Mesothelial cell of epicardium (in vitro differentiated cells): ENCODE measurements at regions not wholly inside any gene's neighbourhood (a gene's known extent, or its start where the extent isn't known, plus 50 kb on each side); places are given as distances from the start of the nearest gene placed in this dataset.

Experiments used
- DNase-seq, 2 experiments: peaks; one replicate each; pipeline ENCODE4 v3.0.0; 2021; ENCODE audit warnings: low spot score in 2 of 2; ENCODE audit not compliant: unreplicated experiment in 2 of 2
- H3K27ac Mint-ChIP-seq: 2 replicates; pipeline ENCODE4 v1.8.0; 2021; ENCODE audit warnings: mixed read lengths
- H3K27me3 Mint-ChIP-seq: 2 replicates; pipeline ENCODE4 v1.8.0; 2021; ENCODE audit warnings: low read depth, mixed read lengths
- H3K36me3 Mint-ChIP-seq: 2 replicates; pipeline ENCODE4 v1.8.0; 2021; ENCODE audit warnings: mixed read lengths
- H3K4me1 Mint-ChIP-seq: 2 replicates; pipeline ENCODE4 v1.8.0; 2021; ENCODE audit warnings: mixed read lengths
- H3K4me3 Mint-ChIP-seq: 2 replicates; pipeline ENCODE4 v1.8.0; 2021; ENCODE audit warnings: mild to moderate bottlenecking, moderate library complexity, mixed read lengths
- H3K9me3 Mint-ChIP-seq: 2 replicates; pipeline ENCODE4 v1.8.0; 2021; ENCODE audit warnings: mixed read lengths
- TF ChIP-seq, protein P1 (sequence below): fragments of 200-600 bp; sonication (generic); IDR thresholded peaks from one replicate; pipeline ENCODE4 v1.5.0; 2021; ENCODE audit warnings: antibody characterized with exemption; ENCODE audit not compliant: unreplicated experiment

DNA sequence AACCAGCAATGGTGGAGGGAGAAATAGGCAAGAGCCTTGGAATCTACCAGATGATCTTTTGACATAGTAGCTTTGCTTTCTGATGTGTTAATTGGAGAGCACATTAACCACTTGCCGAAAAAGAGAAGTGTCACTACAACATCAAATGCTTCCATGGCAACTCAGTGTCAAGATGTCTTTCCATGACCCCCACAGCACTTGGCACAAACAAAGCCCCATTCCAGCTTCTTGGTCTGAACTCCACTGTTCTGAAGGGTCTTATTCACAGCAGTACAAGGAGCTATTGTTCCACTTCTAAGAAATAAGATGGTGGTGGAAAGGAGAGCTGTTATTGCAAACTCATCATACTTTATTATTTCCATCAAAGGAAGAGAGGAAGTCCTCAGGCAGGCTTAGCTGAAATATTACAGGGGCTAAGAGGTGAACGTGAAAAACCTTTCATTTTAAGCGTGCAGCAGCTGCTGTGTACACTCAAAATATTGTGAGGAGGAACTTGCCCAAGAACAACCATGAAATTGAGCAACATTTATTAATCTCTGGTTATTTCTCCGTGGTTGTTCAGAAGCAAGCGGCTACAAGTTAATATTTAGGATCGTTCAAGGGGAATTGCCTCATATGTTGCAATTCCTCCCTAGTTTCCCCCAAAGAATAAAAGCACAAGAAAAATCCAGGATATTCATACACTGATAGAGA lies 354.8 kb upstream of the CELF2 start:
- Mint-ChIP-seq H3K27ac (no peak overlapping the region), H3K4me1 (peaks cover 10% of the 10 kb centered on the region), H3K27me3 (peaks cover 13% of the 10 kb centered on the region), H3K36me3 (no peaks in the 10 kb centered on the region), H3K4me3 (no peak overlapping the region), H3K9me3 (peaks cover 6% of the 10 kb centered on the region)
- DNase-seq, result no peak
- TF ChIP-seq, protein P1, sequence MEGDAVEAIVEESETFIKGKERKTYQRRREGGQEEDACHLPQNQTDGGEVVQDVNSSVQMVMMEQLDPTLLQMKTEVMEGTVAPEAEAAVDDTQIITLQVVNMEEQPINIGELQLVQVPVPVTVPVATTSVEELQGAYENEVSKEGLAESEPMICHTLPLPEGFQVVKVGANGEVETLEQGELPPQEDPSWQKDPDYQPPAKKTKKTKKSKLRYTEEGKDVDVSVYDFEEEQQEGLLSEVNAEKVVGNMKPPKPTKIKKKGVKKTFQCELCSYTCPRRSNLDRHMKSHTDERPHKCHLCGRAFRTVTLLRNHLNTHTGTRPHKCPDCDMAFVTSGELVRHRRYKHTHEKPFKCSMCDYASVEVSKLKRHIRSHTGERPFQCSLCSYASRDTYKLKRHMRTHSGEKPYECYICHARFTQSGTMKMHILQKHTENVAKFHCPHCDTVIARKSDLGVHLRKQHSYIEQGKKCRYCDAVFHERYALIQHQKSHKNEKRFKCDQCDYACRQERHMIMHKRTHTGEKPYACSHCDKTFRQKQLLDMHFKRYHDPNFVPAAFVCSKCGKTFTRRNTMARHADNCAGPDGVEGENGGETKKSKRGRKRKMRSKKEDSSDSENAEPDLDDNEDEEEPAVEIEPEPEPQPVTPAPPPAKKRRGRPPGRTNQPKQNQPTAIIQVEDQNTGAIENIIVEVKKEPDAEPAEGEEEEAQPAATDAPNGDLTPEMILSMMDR, result no peak

DNA sequence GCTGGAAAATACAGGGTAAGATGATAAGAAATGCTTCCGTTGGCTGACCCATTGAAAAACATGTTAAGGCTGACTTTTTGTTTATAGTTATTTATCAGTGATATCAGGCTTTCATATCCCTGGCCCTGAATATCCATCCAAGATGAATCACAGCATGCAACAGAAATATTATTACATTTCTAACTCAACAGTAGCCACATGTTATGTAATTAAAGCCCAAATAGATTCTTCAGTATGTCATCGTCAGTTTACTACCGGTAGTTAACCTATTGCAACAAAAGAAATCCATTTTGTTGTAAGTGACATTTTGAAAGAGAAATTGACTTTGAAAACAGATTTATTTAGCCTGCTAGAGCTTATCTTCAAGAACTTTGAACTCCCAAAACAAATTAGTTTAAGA lies 354.1 kb upstream of the CELF2 start:
- Mint-ChIP-seq H3K9me3 (peaks cover 6% of the 10 kb centered on the region), H3K36me3 (no peaks in the 10 kb centered on the region), H3K4me3 (no peak overlapping the region), H3K27me3 (peaks cover 13% of the 10 kb centered on the region), H3K27ac (no peak overlapping the region), H3K4me1 (peaks cover 9% of the 10 kb centered on the region)
- DNase-seq, result no peak
- TF ChIP-seq, protein P1, result no peak

DNA sequence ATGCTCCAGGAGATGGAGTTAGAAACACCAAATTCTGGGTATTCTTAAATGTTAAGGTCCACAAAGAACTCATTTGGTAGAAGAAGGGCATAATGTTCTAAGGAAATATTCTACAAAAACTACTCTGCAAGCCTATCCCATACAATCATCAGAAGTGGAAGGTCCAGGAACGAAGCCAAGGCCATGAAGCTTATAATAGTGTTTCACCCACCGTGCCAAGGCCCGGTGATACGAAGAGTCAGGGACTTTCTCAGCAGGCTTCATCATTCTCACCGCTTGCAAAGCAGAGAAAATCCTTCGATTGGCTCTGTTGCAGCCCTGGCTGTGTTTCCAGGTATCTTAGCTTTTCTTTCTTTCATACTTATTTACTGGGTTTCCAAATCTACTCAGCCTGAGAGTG lies 351.9 kb upstream of the CELF2 start:
- H3K27me3 Mint-ChIP-seq, result peaks cover 15% of the 10 kb centered on the region
- no peak for DNase-seq
- H3K36me3 Mint-ChIP-seq, result no peaks in the 10 kb centered on the region
- no peaks in the 10 kb centered on the region for H3K9me3 Mint-ChIP-seq
- TF ChIP-seq, protein P1, result no peak
- H3K27ac Mint-ChIP-seq, result no peak overlapping the region
- H3K4me1 Mint-ChIP-seq, result peaks cover 8% of the 10 kb centered on the region
- H3K4me3 Mint-ChIP-seq, result no peak overlapping the region

DNA sequence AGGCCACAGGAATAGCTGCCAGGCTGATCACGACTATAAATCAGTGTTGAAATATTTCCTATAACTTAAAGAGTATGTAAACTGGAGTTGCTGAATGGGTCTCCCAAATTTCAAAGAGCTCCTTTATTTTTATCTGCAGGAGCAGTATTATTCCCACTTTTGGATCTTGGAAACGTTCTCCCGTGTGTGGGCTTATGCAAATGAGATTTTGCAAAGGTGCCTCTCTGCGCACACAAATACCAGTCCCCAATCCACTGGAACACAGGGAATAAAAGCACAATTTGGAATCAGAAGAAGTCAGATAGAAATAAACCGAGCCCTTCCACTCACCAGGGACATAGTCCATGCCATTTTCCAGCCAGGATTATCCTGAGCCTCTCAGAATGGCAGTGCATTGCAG lies 350.2 kb upstream of the CELF2 start:
- Mint-ChIP-seq H3K27ac (no peak overlapping the region), H3K9me3 (peaks cover 7% of the 10 kb centered on the region), H3K4me1 (peaks cover 8% of the 10 kb centered on the region), H3K4me3 (no peak overlapping the region), H3K27me3 (peaks cover 10% of the 10 kb centered on the region), H3K36me3 (no peaks in the 10 kb centered on the region)
- no peak for DNase-seq
- TF ChIP-seq, protein P1, result no peak

DNA sequence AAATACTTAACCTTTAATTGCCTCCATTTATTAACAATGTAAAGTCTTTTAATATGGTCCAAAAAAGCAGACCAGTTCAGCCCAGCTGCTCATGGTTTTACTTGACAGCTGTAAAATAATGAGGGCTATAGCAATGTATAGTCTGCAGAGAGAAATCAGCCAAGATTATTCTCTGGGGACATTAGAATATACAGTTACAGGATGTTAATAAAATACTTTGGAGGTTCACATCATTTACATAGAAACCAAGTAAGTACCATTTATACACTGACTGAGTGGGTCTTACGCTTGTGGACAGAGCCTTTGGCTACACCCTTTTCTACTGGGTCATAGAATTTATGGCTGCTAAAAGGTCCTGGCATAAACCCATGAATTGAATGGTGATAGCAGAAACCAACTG lies 340.7 kb upstream of the CELF2 start:
- no peak overlapping the region for H3K4me3 Mint-ChIP-seq
- H3K4me1 Mint-ChIP-seq, result peaks cover 3% of the 10 kb centered on the region
- no peak overlapping the region for H3K27ac Mint-ChIP-seq
- H3K9me3 Mint-ChIP-seq, result peaks cover 34% of the 10 kb centered on the region
- TF ChIP-seq, protein P1, result no peak
- DNase-seq, result no peak
- H3K36me3 Mint-ChIP-seq, result peaks cover 4% of the 10 kb centered on the region
- no peaks in the 10 kb centered on the region for H3K27me3 Mint-ChIP-seq
